ENCODE measurements at regions not wholly inside any gene's neighbourhood (a gene's known extent, or its start where the extent isn't known, plus 50 kb on each side); places are given as distances from the start of the nearest gene placed in this dataset.

DNA sequence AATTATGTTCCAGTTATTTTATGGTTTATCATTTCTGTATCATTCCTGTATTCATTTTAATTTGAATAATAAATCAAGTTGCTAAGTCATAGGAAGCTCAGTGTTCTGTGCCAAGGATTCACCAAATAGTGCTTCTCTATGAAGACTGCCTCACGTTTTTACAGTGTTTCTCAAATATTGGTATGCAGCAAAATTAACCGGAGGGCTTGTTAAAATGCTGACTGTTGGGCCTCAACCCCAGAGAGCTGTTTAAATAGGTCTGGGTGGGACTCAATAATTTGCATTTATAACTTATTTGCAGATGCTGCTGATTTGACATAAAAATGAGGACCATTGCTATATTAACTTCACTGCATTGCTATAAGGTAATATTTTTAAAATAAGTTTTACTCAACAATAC is 166.7 kb downstream of the TINAG start:
- no peak overlapping the region for H3K27ac ChIP-seq (ENCODE audit: low read depth, low read length)

GRCh38 chr6:54481091-54481490 is 172.8 kb downstream of the TINAG start:
- Histone ChIP-seq H3K9ac (ENCODE audit: low read depth in 1 of 3, low read length in 3 of 3) (no peak overlapping the region), H3K36me3 (ENCODE audit: control insufficient read depth in 3 of 3, insufficient read depth in 3 of 3, low read length in 3 of 3) (no peaks in the 10 kb centered on the region), H3K27ac (ENCODE audit: low read depth, low read length) (no peak overlapping the region), H3K4me1 (ENCODE audit: control insufficient read depth in 3 of 3, insufficient read depth in 3 of 3, low read length in 3 of 3) (no peaks in the 10 kb centered on the region), H3K4me3 (ENCODE audit: low read length in 3 of 3) (no peak overlapping the region), H3K9me3 (ENCODE audit: control insufficient read depth in 3 of 3, low read length in 3 of 3) (no peaks in the 10 kb centered on the region), H3K27me3 (ENCODE audit: control insufficient read depth in 3 of 3, insufficient read depth in 3 of 3, low read length in 3 of 3) (no peaks in the 10 kb centered on the region)

More for the DNA sequence above, 166.7 kb downstream of the TINAG start:
- no peaks in the 10 kb centered on the region for H3K36me3 ChIP-seq (ENCODE audit: control insufficient read depth in 3 of 3, insufficient read depth in 3 of 3, low read length in 3 of 3)
- H3K27me3 ChIP-seq (ENCODE audit: control insufficient read depth in 3 of 3, insufficient read depth in 3 of 3, low read length in 3 of 3), result no peaks in the 10 kb centered on the region
- H3K9me3 ChIP-seq (ENCODE audit: control insufficient read depth in 3 of 3, low read length in 3 of 3), result no peaks in the 10 kb centered on the region
- no peak overlapping the region for H3K9ac ChIP-seq (ENCODE audit: low read depth in 1 of 3, low read length in 3 of 3)
- H3K4me3 ChIP-seq (ENCODE audit: low read length in 3 of 3), result no peak overlapping the region
- H3K4me1 ChIP-seq (ENCODE audit: control insufficient read depth in 3 of 3, insufficient read depth in 3 of 3, low read length in 3 of 3), result no peaks in the 10 kb centered on the region

- Histone ChIP-seq H3K4me3 (ENCODE audit: low read length in 3 of 3) (no peak overlapping the region), H3K27me3 (ENCODE audit: control insufficient read depth in 3 of 3, insufficient read depth in 3 of 3, low read length in 3 of 3) (no peaks in the 10 kb centered on the region), H3K27ac (ENCODE audit: low read depth, low read length) (no peak overlapping the region), H3K4me1 (ENCODE audit: control insufficient read depth in 3 of 3, insufficient read depth in 3 of 3, low read length in 3 of 3) (no peaks in the 10 kb centered on the region), H3K9me3 (ENCODE audit: control insufficient read depth in 3 of 3, low read length in 3 of 3) (peaks cover 2 to 3% (median 2%) of the 10 kb centered on the region in 3 donors), H3K9ac (ENCODE audit: low read depth in 1 of 3, low read length in 3 of 3) (no peak overlapping the region), H3K36me3 (ENCODE audit: control insufficient read depth in 3 of 3, insufficient read depth in 3 of 3, low read length in 3 of 3) (no peaks in the 10 kb centered on the region)
These were observed 183.2 kb downstream of the TINAG start for GRCh38 chr6:54491431-54491830.

DNA sequence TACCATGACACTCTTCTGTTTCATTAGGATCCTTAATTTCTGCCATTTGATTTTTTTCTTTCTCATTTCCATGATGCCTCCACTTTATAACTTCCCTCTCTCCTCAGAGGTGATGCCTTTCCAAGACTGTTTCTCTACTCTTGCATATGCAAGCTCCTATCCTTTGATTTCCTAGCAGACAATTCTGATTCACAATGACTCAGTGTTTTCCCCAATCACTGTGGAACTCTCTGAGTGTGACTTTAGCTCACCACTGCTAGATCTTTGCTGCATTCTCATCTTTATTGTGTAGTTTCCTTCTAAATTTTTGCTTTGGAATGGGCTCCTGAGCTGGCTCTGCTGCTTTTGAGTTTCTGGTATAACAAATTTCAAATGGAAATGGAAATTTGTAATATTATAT is 184.9 kb downstream of the TINAG start:
- Histone ChIP-seq H3K27me3 (ENCODE audit: control insufficient read depth in 3 of 3, insufficient read depth in 3 of 3, low read length in 3 of 3) (no peaks in the 10 kb centered on the region), H3K4me3 (ENCODE audit: low read length in 3 of 3) (no peak overlapping the region), H3K36me3 (ENCODE audit: control insufficient read depth in 3 of 3, insufficient read depth in 3 of 3, low read length in 3 of 3) (no peaks in the 10 kb centered on the region), H3K9me3 (ENCODE audit: control insufficient read depth in 3 of 3, low read length in 3 of 3) (peaks cover 2 to 3% (median 2%) of the 10 kb centered on the region in 3 donors), H3K27ac (ENCODE audit: low read depth, low read length) (no peak overlapping the region), H3K4me1 (ENCODE audit: control insufficient read depth in 3 of 3, insufficient read depth in 3 of 3, low read length in 3 of 3) (no peaks in the 10 kb centered on the region), H3K9ac (ENCODE audit: low read depth in 1 of 3, low read length in 3 of 3) (no peak overlapping the region)

DNA sequence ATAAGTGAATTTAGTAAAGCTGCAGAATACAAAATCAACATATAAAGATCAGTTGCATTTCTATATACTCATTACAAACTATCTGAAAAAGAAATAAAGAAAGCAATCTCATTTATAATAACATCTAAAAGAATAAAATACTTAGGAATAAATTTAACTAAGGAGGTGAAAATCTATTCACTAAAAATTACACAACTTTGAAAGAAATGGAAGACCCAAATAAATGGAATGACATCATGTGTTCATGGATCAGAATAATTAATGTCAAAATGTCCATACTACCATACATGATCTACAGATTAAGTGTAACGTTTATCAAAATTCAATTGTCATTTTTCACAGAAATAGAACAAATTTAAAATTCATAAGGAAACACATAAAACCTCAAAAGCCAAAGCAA is 194.9 kb downstream of the TINAG start:
- Histone ChIP-seq H3K9me3 (ENCODE audit: control insufficient read depth in 3 of 3, low read length in 3 of 3) (no peaks in the 10 kb centered on the region), H3K4me1 (ENCODE audit: control insufficient read depth in 3 of 3, insufficient read depth in 3 of 3, low read length in 3 of 3) (no peaks in the 10 kb centered on the region), H3K4me3 (ENCODE audit: low read length in 3 of 3) (no peak overlapping the region), H3K36me3 (ENCODE audit: control insufficient read depth in 3 of 3, insufficient read depth in 3 of 3, low read length in 3 of 3) (no peaks in the 10 kb centered on the region), H3K27me3 (ENCODE audit: control insufficient read depth in 3 of 3, insufficient read depth in 3 of 3, low read length in 3 of 3) (no peaks in the 10 kb centered on the region), H3K9ac (ENCODE audit: low read depth in 1 of 3, low read length in 3 of 3) (no peak overlapping the region), H3K27ac (ENCODE audit: low read depth, low read length) (no peak overlapping the region)

DNA sequence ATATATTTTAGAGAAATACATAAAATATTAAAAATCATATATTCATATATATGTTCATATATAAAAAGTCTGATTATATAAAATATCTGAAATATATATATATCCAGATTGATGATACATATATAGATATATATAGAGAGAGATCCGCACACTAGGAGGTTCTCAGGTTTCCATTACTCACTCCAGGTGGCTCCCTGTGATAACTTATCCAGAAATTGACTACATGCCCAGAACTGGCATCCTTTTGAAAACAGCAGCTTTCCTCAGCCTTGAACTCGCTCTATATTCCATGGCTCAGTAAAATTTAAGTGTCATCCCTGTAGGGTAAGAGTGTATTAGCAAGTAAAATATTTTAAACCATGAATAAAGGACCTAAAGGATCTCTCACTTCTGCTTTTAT is 206.8 kb downstream of the TINAG start:
- Histone ChIP-seq H3K9ac (ENCODE audit: low read depth in 1 of 3, low read length in 3 of 3) (no peak overlapping the region), H3K36me3 (ENCODE audit: control insufficient read depth in 3 of 3, insufficient read depth in 3 of 3, low read length in 3 of 3) (no peaks in the 10 kb centered on the region), H3K4me1 (ENCODE audit: control insufficient read depth in 3 of 3, insufficient read depth in 3 of 3, low read length in 3 of 3) (no peaks in the 10 kb centered on the region), H3K27ac (ENCODE audit: low read depth, low read length) (no peak overlapping the region), H3K4me3 (ENCODE audit: low read length in 3 of 3) (no peak overlapping the region), H3K9me3 (ENCODE audit: control insufficient read depth in 3 of 3, low read length in 3 of 3) (no peaks in the 10 kb centered on the region), H3K27me3 (ENCODE audit: control insufficient read depth in 3 of 3, insufficient read depth in 3 of 3, low read length in 3 of 3) (no peaks in the 10 kb centered on the region)

DNA sequence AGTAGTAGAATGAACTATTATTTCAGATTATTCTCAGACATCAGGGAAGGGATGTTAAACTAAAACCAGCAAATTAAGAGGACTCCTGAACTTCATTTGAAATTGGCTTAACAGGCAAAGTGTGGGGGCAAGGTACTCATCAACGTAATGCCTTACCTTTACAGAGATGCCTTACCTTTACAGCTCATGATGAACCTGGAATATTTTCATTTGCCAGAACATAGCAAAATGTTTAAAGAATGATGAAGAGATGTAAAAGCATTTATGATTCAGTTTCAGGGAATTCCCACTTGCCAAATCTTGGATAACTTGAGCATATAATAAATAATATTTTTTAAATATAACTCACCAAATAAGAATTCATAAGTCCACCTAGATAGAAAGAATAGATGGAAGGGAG is 207.5 kb downstream of the TINAG start:
- no peak overlapping the region for H3K27ac ChIP-seq (ENCODE audit: low read depth, low read length)
- H3K9me3 ChIP-seq (ENCODE audit: control insufficient read depth in 3 of 3, low read length in 3 of 3), result no peaks in the 10 kb centered on the region
- no peaks in the 10 kb centered on the region for H3K36me3 ChIP-seq (ENCODE audit: control insufficient read depth in 3 of 3, insufficient read depth in 3 of 3, low read length in 3 of 3)
- H3K4me3 ChIP-seq (ENCODE audit: low read length in 3 of 3), result no peak overlapping the region
- no peaks in the 10 kb centered on the region for H3K27me3 ChIP-seq (ENCODE audit: control insufficient read depth in 3 of 3, insufficient read depth in 3 of 3, low read length in 3 of 3)
- H3K4me1 ChIP-seq (ENCODE audit: control insufficient read depth in 3 of 3, insufficient read depth in 3 of 3, low read length in 3 of 3), result no peaks in the 10 kb centered on the region
- no peak overlapping the region for H3K9ac ChIP-seq (ENCODE audit: low read depth in 1 of 3, low read length in 3 of 3)

DNA sequence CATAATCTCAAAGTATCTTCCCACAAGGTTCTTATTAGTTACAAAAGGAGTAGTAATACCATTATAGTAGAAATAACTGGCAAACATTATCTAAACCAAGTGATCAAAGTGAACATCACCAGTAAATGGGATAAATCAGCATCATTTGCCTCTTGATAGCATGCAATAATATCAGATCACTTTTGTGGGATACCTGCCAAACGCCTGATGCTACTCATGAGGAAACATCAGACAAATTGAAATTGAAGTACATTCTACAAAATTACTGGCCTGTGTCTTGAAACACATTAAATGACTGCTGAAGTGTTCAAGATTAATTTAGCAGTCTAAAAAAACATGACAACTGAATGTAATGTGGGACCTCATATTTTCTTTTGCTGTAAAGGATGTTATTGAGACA is 208.1 kb downstream of the TINAG start:
- H3K4me3 ChIP-seq (ENCODE audit: low read length in 3 of 3), result no peak overlapping the region
- no peaks in the 10 kb centered on the region for H3K9me3 ChIP-seq (ENCODE audit: control insufficient read depth in 3 of 3, low read length in 3 of 3)
- no peak overlapping the region for H3K27ac ChIP-seq (ENCODE audit: low read depth, low read length)
- H3K4me1 ChIP-seq (ENCODE audit: control insufficient read depth in 3 of 3, insufficient read depth in 3 of 3, low read length in 3 of 3), result no peaks in the 10 kb centered on the region
- H3K9ac ChIP-seq (ENCODE audit: low read depth in 1 of 3, low read length in 3 of 3), result no peak overlapping the region
- H3K36me3 ChIP-seq (ENCODE audit: control insufficient read depth in 3 of 3, insufficient read depth in 3 of 3, low read length in 3 of 3), result no peaks in the 10 kb centered on the region
- no peaks in the 10 kb centered on the region for H3K27me3 ChIP-seq (ENCODE audit: control insufficient read depth in 3 of 3, insufficient read depth in 3 of 3, low read length in 3 of 3)

GRCh38 chr6:54519161-54519560 is 210.9 kb downstream of the TINAG start:
- Histone ChIP-seq H3K9me3 (ENCODE audit: control insufficient read depth in 3 of 3, low read length in 3 of 3) (no peaks in the 10 kb centered on the region), H3K9ac (ENCODE audit: low read depth in 1 of 3, low read length in 3 of 3) (no peak overlapping the region), H3K36me3 (ENCODE audit: control insufficient read depth in 3 of 3, insufficient read depth in 3 of 3, low read length in 3 of 3) (no peaks in the 10 kb centered on the region), H3K27ac (ENCODE audit: low read depth, low read length) (no peak overlapping the region), H3K4me3 (ENCODE audit: low read length in 3 of 3) (no peak overlapping the region), H3K4me1 (ENCODE audit: control insufficient read depth in 3 of 3, insufficient read depth in 3 of 3, low read length in 3 of 3) (no peaks in the 10 kb centered on the region), H3K27me3 (ENCODE audit: control insufficient read depth in 3 of 3, insufficient read depth in 3 of 3, low read length in 3 of 3) (no peaks in the 10 kb centered on the region)

- H3K9ac ChIP-seq (ENCODE audit: low read depth in 1 of 3, low read length in 3 of 3), result no peak overlapping the region
- H3K36me3 ChIP-seq (ENCODE audit: control insufficient read depth in 3 of 3, insufficient read depth in 3 of 3, low read length in 3 of 3), result no peaks in the 10 kb centered on the region
- no peaks in the 10 kb centered on the region for H3K9me3 ChIP-seq (ENCODE audit: control insufficient read depth in 3 of 3, low read length in 3 of 3)
- H3K27me3 ChIP-seq (ENCODE audit: control insufficient read depth in 3 of 3, insufficient read depth in 3 of 3, low read length in 3 of 3), result no peaks in the 10 kb centered on the region
- no peak overlapping the region for H3K27ac ChIP-seq (ENCODE audit: low read depth, low read length)
- H3K4me3 ChIP-seq (ENCODE audit: low read length in 3 of 3), result no peak overlapping the region
- H3K4me1 ChIP-seq (ENCODE audit: control insufficient read depth in 3 of 3, insufficient read depth in 3 of 3, low read length in 3 of 3), result no peaks in the 10 kb centered on the region
These were observed 217.5 kb downstream of the TINAG start for GRCh38 chr6:54525731-54526130.

DNA sequence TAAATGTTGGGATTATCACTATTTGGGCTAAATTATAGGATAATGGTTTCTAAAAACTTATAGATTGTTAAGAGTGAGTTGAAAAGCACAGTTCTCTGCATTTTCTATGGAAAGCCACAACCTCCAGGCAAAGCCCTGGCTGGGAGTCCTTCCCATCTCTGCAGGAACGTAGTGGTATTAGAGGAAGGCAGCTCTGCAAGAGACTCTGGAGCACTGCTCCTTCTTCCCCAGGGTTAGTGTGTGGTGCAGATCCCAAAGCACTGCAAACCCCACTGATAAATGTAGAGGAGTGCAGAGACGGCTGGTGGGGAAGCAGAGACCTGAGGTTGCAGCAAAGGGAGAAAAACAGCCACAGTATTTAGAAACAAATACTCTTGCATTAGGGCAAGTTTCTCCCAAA is 225.3 kb downstream of the TINAG start:
- H3K9ac ChIP-seq (ENCODE audit: low read depth in 1 of 3, low read length in 3 of 3), result no peak overlapping the region
- no peaks in the 10 kb centered on the region for H3K27me3 ChIP-seq (ENCODE audit: control insufficient read depth in 3 of 3, insufficient read depth in 3 of 3, low read length in 3 of 3)
- no peaks in the 10 kb centered on the region for H3K4me1 ChIP-seq (ENCODE audit: control insufficient read depth in 3 of 3, insufficient read depth in 3 of 3, low read length in 3 of 3)
- no peaks in the 10 kb centered on the region for H3K36me3 ChIP-seq (ENCODE audit: control insufficient read depth in 3 of 3, insufficient read depth in 3 of 3, low read length in 3 of 3)
- H3K27ac ChIP-seq (ENCODE audit: low read depth, low read length), result no peak overlapping the region
- H3K4me3 ChIP-seq (ENCODE audit: low read length in 3 of 3), result no peak overlapping the region
- H3K9me3 ChIP-seq (ENCODE audit: control insufficient read depth in 3 of 3, low read length in 3 of 3), result no peaks in the 10 kb centered on the region
